NCI-H146 (cell line): ENCODE measurements at regions not wholly inside any gene's neighbourhood (a gene's known extent, or its start where the extent isn't known, plus 50 kb on each side); places are given as distances from the start of the nearest gene placed in this dataset.

Experiments
- DNase-seq: peaks from one replicate; lab custom pipeline; 2025; lab: John Stamatoyannopoulos, UW

GRCh38 chr20:58069207-58069606, 159.2 kb downstream of the ANKRD60 start:
- DNase-seq = no peak

- peak; percentile 48 for DNase-seq
These were observed 162.7 kb downstream of the ANKRD60 start for GRCh38 chr20:58065508-58066361.

- no peak for DNase-seq
These were observed 163.9 kb downstream of the ANKRD60 start for GRCh38 chr20:58064411-58065010.

GRCh38 chr20:58059260-58059544, 169.3 kb downstream of the ANKRD60 start:
- DNase-seq = no peak

GRCh38 chr20:58058421-58059259, 169.8 kb downstream of the ANKRD60 start:
- no peak for DNase-seq

- DNase-seq = no peak
These were observed 171.3 kb downstream of the ANKRD60 start for GRCh38 chr20:58056921-58057686.

GRCh38 chr20:58056021-58056591, 172.3 kb downstream of the ANKRD60 start:
- no peak for DNase-seq

GRCh38 chr20:58054780-58055373, 173.6 kb downstream of the ANKRD60 start:
- no peak for DNase-seq

- no peak for DNase-seq
These were observed 174.2 kb downstream of the ANKRD60 start for GRCh38 chr20:58054082-58054779.

GRCh38 chr20:58053391-58054055, 174.9 kb downstream of the ANKRD60 start:
- DNase-seq = no peak

GRCh38 chr20:58051367-58051766, 177.1 kb downstream of the ANKRD60 start:
- no peak for DNase-seq

GRCh38 chr20:58048096-58048702, 180.3 kb downstream of the ANKRD60 start:
- no peak for DNase-seq

- no peak for DNase-seq
These were observed 182.1 kb downstream of the ANKRD60 start for GRCh38 chr20:58046311-58046710.

- DNase-seq = no peak
These were observed 182.9 kb downstream of the ANKRD60 start for GRCh38 chr20:58045579-58045978.

GRCh38 chr20:58044931-58045555, 183.4 kb downstream of the ANKRD60 start:
- DNase-seq = no peak

GRCh38 chr20:58044286-58044685, 184.2 kb downstream of the ANKRD60 start:
- no peak for DNase-seq

GRCh38 chr20:58043236-58044140, 185.0 kb downstream of the ANKRD60 start:
- DNase-seq = no peak

GRCh38 chr20:58042591-58042990, 185.9 kb downstream of the ANKRD60 start:
- no peak for DNase-seq
